ENCODE measurements at regions not wholly inside any gene's neighbourhood (a gene's known extent, or its start where the extent isn't known, plus 50 kb on each side); places are given as distances from the start of the nearest gene placed in this dataset.
A peak's percentile ranks its signal among the peaks of the same experiment; 100 is the strongest.

- H3K36me3 Mint-ChIP-seq (ENCODE audit: low read depth): no peaks in the 10 kb centered on the region
- no peak overlapping the region for H3K4me3 Mint-ChIP-seq
- ChIA-PET CTCF (no interaction called here), POLR2A (no interaction called here)
- no peak overlapping the region for H3K27ac Mint-ChIP-seq
- ATAC-seq (peak; percentile 74), DNase-seq (no peak)
- H3K27me3 Mint-ChIP-seq: peaks cover 2% of the 10 kb centered on the region
- TF ChIP-seq CTCF (IDR thresholded peaks at IDR 0.05): no peak
- no peaks in the 10 kb centered on the region for H3K9me3 Mint-ChIP-seq
- peaks cover 22% of the 10 kb centered on the region for H3K4me1 Mint-ChIP-seq (ENCODE audit: low read depth)
- intact Hi-C loops (cut with micrococcal nuclease): no loop called here
Measured at GRCh38 chr9:109937861-109938453, 158.0 kb downstream of the PALM2AKAP2 start.

GRCh38 chr9:109939698-109940342, 159.8 kb downstream of the PALM2AKAP2 start:
- Mint-ChIP-seq H3K27ac (no peak overlapping the region), H3K9me3 (no peaks in the 10 kb centered on the region), H3K4me3 (no peak overlapping the region), H3K4me1 (ENCODE audit: low read depth) (peaks cover 15% of the 10 kb centered on the region), H3K36me3 (ENCODE audit: low read depth) (no peaks in the 10 kb centered on the region), H3K27me3 (peaks cover 2% of the 10 kb centered on the region)
- no peak for DNase-seq
- TF ChIP-seq CTCF (IDR thresholded peaks at IDR 0.05): no peak
- ATAC-seq: no peak
- ChIA-PET POLR2A (no interaction called here), CTCF (no interaction called here)
- intact Hi-C loops (cut with micrococcal nuclease): no loop called here

- H3K27me3 Mint-ChIP-seq: peaks cover 2% of the 10 kb centered on the region
- TF ChIP-seq CTCF (IDR thresholded peaks at IDR 0.05): no peak
- H3K9me3 Mint-ChIP-seq: no peaks in the 10 kb centered on the region
- intact Hi-C loops (cut with micrococcal nuclease): no loop called here
- no peak overlapping the region for H3K4me3 Mint-ChIP-seq
- ATAC-seq (no peak), DNase-seq (no peak)
- H3K27ac Mint-ChIP-seq: no peak overlapping the region
- peaks cover 10% of the 10 kb centered on the region for H3K4me1 Mint-ChIP-seq (ENCODE audit: low read depth)
- POLR2A ChIA-PET: no interaction called here
- H3K36me3 Mint-ChIP-seq (ENCODE audit: low read depth): no peaks in the 10 kb centered on the region
- CTCF ChIA-PET: no interaction called here
Measured at GRCh38 chr9:109940561-109940960, 160.6 kb downstream of the PALM2AKAP2 start.

GRCh38 chr9:109941771-109942170, 161.8 kb downstream of the PALM2AKAP2 start:
- Mint-ChIP-seq H3K27ac (no peak overlapping the region), H3K4me1 (ENCODE audit: low read depth) (peaks cover 7% of the 10 kb centered on the region), H3K9me3 (no peaks in the 10 kb centered on the region), H3K4me3 (no peak overlapping the region), H3K27me3 (peaks cover 2% of the 10 kb centered on the region), H3K36me3 (ENCODE audit: low read depth) (no peaks in the 10 kb centered on the region)
- ChIA-PET CTCF (no interaction called here), POLR2A (no interaction called here)
- ATAC-seq (no peak), DNase-seq (no peak)
- no peak for TF ChIP-seq CTCF (IDR thresholded peaks at IDR 0.05)
- intact Hi-C loops (cut with micrococcal nuclease): no loop called here

- H3K36me3 Mint-ChIP-seq (ENCODE audit: low read depth): no peaks in the 10 kb centered on the region
- intact Hi-C loops (cut with micrococcal nuclease): no loop called here
- peaks cover 2% of the 10 kb centered on the region for H3K27me3 Mint-ChIP-seq
- H3K9me3 Mint-ChIP-seq: no peaks in the 10 kb centered on the region
- no peak for TF ChIP-seq CTCF (IDR thresholded peaks at IDR 0.05)
- DNase-seq: no peak
- POLR2A ChIA-PET: no interaction called here
- H3K4me3 Mint-ChIP-seq: no peak overlapping the region
- H3K27ac Mint-ChIP-seq: no peak overlapping the region
- CTCF ChIA-PET: interaction anchor here (1.2 to 1.5 kb wide), 3 partner anchors 14 to 42 kb away, joined by 3 to 4 read pairs (median 3); no protein-coding TSS in a partner anchor
- ATAC-seq: no peak
- no peaks in the 10 kb centered on the region for H3K4me1 Mint-ChIP-seq (ENCODE audit: low read depth)
Measured at GRCh38 chr9:109945573-109945972, 165.6 kb downstream of the PALM2AKAP2 start.

Data from activated CD8-positive, alpha-beta T cell treated with anti-CD3 and anti-CD28 coated beads for 36 hours (primary cell).